ENCODE measurements at regions not wholly inside any gene's neighbourhood (a gene's known extent, or its start where the extent isn't known, plus 50 kb on each side); places are given as distances from the start of the nearest gene placed in this dataset.

DNA sequence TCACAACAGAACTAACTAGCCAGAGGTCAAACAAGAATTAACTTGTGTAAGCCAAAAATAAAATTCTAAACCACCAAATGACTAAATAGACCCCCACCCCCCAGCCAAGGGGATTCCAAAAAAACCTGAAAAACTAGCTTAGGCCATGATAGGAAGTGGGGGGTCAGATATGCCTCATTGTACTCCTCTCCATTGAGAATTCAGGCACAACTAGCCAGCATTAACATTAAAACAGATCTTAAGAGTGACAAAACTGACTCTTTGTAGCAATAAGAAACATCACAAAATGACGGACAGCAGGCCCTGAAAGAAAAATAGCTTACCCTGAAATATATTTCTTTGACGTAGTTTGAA lies 103.0 kb upstream of the ETV3 start:
- Histone ChIP-seq H3K27me3 (peaks cover 3% of the 10 kb centered on the region; the same call in 1 of the 2 replicates), H3K36me3 (no peaks in the 10 kb centered on the region), H3K9me3 (no peaks in the 10 kb centered on the region), H3K4me3 (ENCODE audit: low read depth, low read length) (no peak overlapping the region), H3K4me1 (no peaks in the 10 kb centered on the region)
- TF ChIP-seq CTCF (IDR thresholded peaks at IDR 0.05; ENCODE audit: low read depth, low read length), result no peak
- DNase-seq, result no peak

DNA sequence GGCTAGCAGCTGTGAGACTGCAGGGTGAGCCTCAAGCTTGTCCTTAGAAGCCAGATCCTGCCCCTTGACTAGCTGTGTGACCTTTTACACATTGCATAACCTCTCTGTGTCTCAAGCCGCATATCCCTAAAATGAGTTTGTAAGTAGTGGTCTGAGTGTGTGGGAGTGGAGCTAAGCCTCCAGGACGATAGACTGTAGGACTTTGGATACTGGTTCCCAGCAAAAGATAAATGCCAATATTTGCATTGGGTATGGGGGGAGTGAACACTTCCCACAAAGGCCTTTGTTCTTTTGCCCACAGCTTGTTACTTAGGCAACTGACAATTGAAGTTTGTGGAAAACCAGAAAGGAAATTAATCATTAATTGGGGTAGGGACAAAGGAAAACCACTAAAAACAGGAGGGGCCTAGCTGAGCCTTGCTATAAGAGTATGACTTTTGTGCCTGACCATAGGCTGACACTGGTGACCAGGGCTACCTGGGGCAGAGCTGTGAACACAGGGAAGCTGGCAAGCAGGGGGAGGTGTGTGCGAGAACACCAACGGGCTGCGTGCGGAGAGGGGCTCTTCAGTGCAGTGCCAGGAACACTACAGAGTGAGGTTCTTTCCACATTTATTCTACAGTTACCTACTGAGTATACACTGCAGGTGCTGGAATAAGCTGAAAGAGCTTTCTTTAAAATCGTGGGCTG lies 102.4 kb upstream of the ETV3 start:
- no peaks in the 10 kb centered on the region for H3K9me3 ChIP-seq
- TF ChIP-seq CTCF (IDR thresholded peaks at IDR 0.05; ENCODE audit: low read depth, low read length), result no peak
- no peaks in the 10 kb centered on the region for H3K4me1 ChIP-seq
- no peak for DNase-seq
- H3K36me3 ChIP-seq, result no peaks in the 10 kb centered on the region
- H3K27me3 ChIP-seq, result peaks cover 3% of the 10 kb centered on the region; the same call in 1 of the 2 replicates
- H3K4me3 ChIP-seq (ENCODE audit: low read depth, low read length), result no peak overlapping the region

DNA sequence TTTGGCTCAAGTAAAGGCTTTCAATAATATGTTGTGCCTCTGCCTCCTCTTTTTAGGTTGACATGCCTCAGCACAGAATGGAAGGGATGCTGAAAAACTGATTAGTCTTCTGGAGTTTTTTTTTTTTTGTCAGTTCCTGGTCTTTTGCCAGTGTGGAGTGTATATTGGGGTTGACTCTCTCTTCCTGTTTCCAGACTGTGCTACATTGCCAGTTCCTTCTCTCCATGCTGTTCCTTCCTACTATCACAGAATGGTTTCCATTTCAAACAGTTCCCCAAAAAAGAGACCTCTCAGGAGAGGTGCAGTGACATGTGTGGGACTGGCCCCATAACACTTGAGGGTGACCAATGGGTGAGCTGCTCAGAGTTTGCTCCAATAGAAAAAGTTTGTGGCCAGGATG lies 101.7 kb upstream of the ETV3 start:
- Histone ChIP-seq H3K4me1 (no peaks in the 10 kb centered on the region), H3K4me3 (ENCODE audit: low read depth, low read length) (no peak overlapping the region), H3K27me3 (peaks cover 3% of the 10 kb centered on the region; the same call in 1 of the 2 replicates)

GRCh38 chr1:157238585-157238984 lies 100.4 kb upstream of the ETV3 start:
- no peaks in the 10 kb centered on the region for H3K36me3 ChIP-seq
- H3K27me3 ChIP-seq, result peaks cover 6% of the 10 kb centered on the region
- TF ChIP-seq CTCF (IDR thresholded peaks at IDR 0.05; ENCODE audit: low read depth, low read length), result no peak
- no peaks in the 10 kb centered on the region for H3K4me1 ChIP-seq
- no peak overlapping the region for H3K4me3 ChIP-seq (ENCODE audit: low read depth, low read length)
- no peaks in the 10 kb centered on the region for H3K9me3 ChIP-seq
- DNase-seq, result no peak

More for the DNA sequence above, 101.7 kb upstream of the ETV3 start:
- no peak for TF ChIP-seq CTCF (IDR thresholded peaks at IDR 0.05; ENCODE audit: low read depth, low read length)
- Histone ChIP-seq H3K9me3 (no peaks in the 10 kb centered on the region), H3K36me3 (no peaks in the 10 kb centered on the region)
- no peak for DNase-seq

DNA sequence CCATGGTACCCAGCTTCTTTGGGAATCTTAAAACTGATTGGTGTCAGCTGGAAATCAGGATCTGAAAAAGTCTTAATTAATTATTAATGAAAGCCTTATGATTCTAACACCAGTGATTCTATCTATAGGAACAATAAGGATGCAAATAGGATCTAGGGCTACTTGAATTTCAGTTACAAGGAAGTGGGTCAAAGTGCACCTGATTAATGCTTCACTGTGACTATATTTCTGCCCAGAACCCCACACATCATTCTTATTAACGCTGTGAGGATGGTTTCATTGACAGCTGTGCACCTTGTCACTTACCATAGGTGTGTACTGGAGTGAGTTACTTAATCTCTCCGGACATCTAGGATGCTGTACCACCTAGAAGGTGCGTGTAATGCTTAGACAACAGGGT lies 99.8 kb upstream of the ETV3 start:
- no peaks in the 10 kb centered on the region for H3K36me3 ChIP-seq
- H3K9me3 ChIP-seq, result no peaks in the 10 kb centered on the region
- no peak for TF ChIP-seq CTCF (IDR thresholded peaks at IDR 0.05; ENCODE audit: low read depth, low read length)
- DNase-seq, result no peak
- no peak overlapping the region for H3K4me3 ChIP-seq (ENCODE audit: low read depth, low read length)
- no peaks in the 10 kb centered on the region for H3K4me1 ChIP-seq
- peaks cover 6% of the 10 kb centered on the region for H3K27me3 ChIP-seq

DNA sequence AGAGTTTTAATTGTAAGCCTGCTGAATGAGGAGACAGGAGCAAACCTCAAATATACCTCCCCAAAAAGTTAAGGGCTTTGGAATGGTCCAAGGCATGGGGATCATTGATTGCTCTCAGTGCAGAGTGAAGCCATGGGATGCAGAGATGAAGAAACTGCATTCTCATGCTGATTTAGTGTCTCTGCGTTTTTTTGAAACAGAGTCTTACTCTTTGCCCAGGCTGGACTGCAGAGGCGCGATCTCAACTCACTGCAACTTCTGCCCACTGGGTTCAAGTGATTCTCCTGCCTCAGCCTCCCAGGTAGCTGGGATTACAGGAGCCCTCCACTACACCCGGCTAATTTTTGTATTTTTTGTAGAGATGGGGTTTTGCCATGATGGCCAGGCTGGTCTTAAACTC lies 99.3 kb upstream of the ETV3 start:
- Histone ChIP-seq H3K4me1 (no peaks in the 10 kb centered on the region), H3K9me3 (no peaks in the 10 kb centered on the region), H3K4me3 (ENCODE audit: low read depth, low read length) (no peak overlapping the region), H3K36me3 (no peaks in the 10 kb centered on the region), H3K27me3 (peaks cover 6% of the 10 kb centered on the region)
- no peak for DNase-seq
- no peak for TF ChIP-seq CTCF (IDR thresholded peaks at IDR 0.05; ENCODE audit: low read depth, low read length)

Measured in BE2C (cell line).